GM12878 (cell line): ENCODE measurements at regions not wholly inside any gene's neighbourhood (a gene's known extent, or its start where the extent isn't known, plus 50 kb on each side); places are given as distances from the start of the nearest gene placed in this dataset.
"Not testable (repeated sequence)": the region's sequence is repeated elsewhere in the genome, so short reads cannot be mapped to it uniquely, and the experiment has no call there.

Source experiments
- BRCA1 ChIP-seq: IDR thresholded peaks from 2 replicates; pipeline ENCODE4 v1.6.1; 2011; ENCODE audit warnings: low read depth, low read length, improper control_type of control experiment
- CTCF ChIP-seq, 3 experiments: IDR thresholded peaks in 2 of 3; conservative IDR thresholded peaks in 1 of 3; 2 replicates each; pipeline ENCODE4 v1.5.1; 2011; ENCODE audit warnings: low read depth in 3 of 3, low read length in 3 of 3, mild to moderate bottlenecking in 3 of 3, control low read depth in 2 of 3, moderate library complexity in 2 of 3, inconsistent platforms in 1 of 3, mixed read lengths in 1 of 3; ENCODE audit not compliant: control insufficient read depth in 2 of 3, insufficient read depth in 1 of 3; ENCODE audit errors: extremely low read depth in 1 of 3
- KAT2A ChIP-seq: conservative IDR thresholded peaks from 2 replicates; pipeline ENCODE4 v1.6.1; 2011; ENCODE audit warnings: low read depth, low read length; ENCODE audit not compliant: control insufficient read depth
- SIX5 ChIP-seq: IDR thresholded peaks from 2 replicates; pipeline ENCODE4 v1.6.1; 2011; ENCODE audit warnings: mild to moderate bottlenecking, low read depth, low read length, moderate library complexity; ENCODE audit not compliant: severe bottlenecking
- SMAD1 ChIP-seq: fragments of 450-650 bp; IDR thresholded peaks from 2 replicates; pipeline ENCODE4 v1.6.1; 2018; ENCODE audit warnings: mild to moderate bottlenecking, low read depth; ENCODE audit not compliant: partially characterized antibody
- SP1 ChIP-seq: IDR thresholded peaks from one replicate; pipeline ENCODE4 v1.6.1; 2011; ENCODE audit warnings: low read depth, low read length
- ZBTB4 ChIP-seq: fragments of 450-650 bp; formaldehyde crosslinking; IDR thresholded peaks from 2 replicates; pipeline ENCODE4 v1.4.0; 2022; ENCODE audit warnings: mild to moderate bottlenecking, moderate library complexity
- ZNF274 ChIP-seq: IDR thresholded peaks from one replicate; pipeline ENCODE4 v1.8.0; 2011; ENCODE audit not compliant: insufficient read length, insufficient read depth
- ZNF384 ChIP-seq: IDR thresholded peaks from 2 replicates; pipeline ENCODE4 v1.6.1; 2012; ENCODE audit warnings: low read depth, mild to moderate bottlenecking, low read length, improper control_type of control experiment, borderline replicate concordance

- not testable (repeated sequence) for TF ChIP-seq BRCA1; CTCF (IDR thresholded peaks at IDR 0.05 in 2 of 3, conservative IDR thresholded peaks at IDR 0.05 in 1 of 3; ENCODE audit: control insufficient read depth in 2 of 3, extremely low read depth in 1 of 3, insufficient read depth in 1 of 3, low read depth in 3 of 3, low read length in 3 of 3); ZNF274; ZNF384; SP1; SIX5; SMAD1; ZBTB4 (CRISPR knock-in tag); KAT2A
Measured at GRCh38 chr2:111432916-111433499, 312.3 kb downstream of the BCL2L11 start.
